Natural killer cell (primary cell): ENCODE measurements at regions not wholly inside any gene's neighbourhood (a gene's known extent, or its start where the extent isn't known, plus 50 kb on each side); places are given as distances from the start of the nearest gene placed in this dataset.

ENCODE experiments used
- ATAC-seq, 3 donors: fragments of 150-1000 bp in 2 of 3; fragments of 200-7000 bp in 1 of 3; cut with Tn5 transposase; 1 replicate in 1 of 3; 2 replicates in 2 of 3; pipeline ENCODE4 v1.10.0; 2021; ENCODE audit warnings: mild to moderate bottlenecking in 2 of 3, moderate library complexity in 2 of 3
- DNase-seq, 2 donors: peaks; one replicate each; pipeline versions ENCODE4 v3.0.0 to v3.0.0-alpha.2; 2013 to 2021; ENCODE audit warnings: mixed read lengths in 1 of 2
- H3K27ac ChIP-seq: one replicate; pipeline ENCODE4 v1.5.1; 2013; ENCODE audit warnings: mild to moderate bottlenecking, low read length
- H3K27me3 ChIP-seq: one replicate; pipeline ENCODE4 v1.6.1; 2013; ENCODE audit warnings: low read length; ENCODE audit not compliant: control insufficient read depth, insufficient read depth
- H3K36me3 ChIP-seq: one replicate; pipeline ENCODE4 v1.6.1; 2013; ENCODE audit warnings: low read length; ENCODE audit not compliant: control insufficient read depth, insufficient read depth
- H3K4me1 ChIP-seq: one replicate; pipeline ENCODE4 v1.6.1; 2013; ENCODE audit warnings: low read length; ENCODE audit not compliant: control insufficient read depth, insufficient read depth
- H3K4me3 ChIP-seq: one replicate; pipeline ENCODE4 v1.5.1; 2013; ENCODE audit warnings: low read length
- H3K9me3 ChIP-seq: one replicate; pipeline ENCODE4 v1.6.1; 2013; ENCODE audit warnings: low read length; ENCODE audit not compliant: control insufficient read depth, insufficient read depth
- H3K27ac Mint-ChIP-seq, 2 donors: one replicate each; pipeline ENCODE4 v1.8.0; 2022; ENCODE audit warnings: mild to moderate bottlenecking in 2 of 2, mixed read lengths in 2 of 2, moderate library complexity in 1 of 2
- H3K27me3 Mint-ChIP-seq, 2 donors: one replicate each; pipeline ENCODE4 v1.8.0; 2022; ENCODE audit warnings: low read depth in 2 of 2, mixed read lengths in 2 of 2
- H3K36me3 Mint-ChIP-seq: one replicate; pipeline ENCODE4 v1.8.0; 2022; ENCODE audit warnings: mixed read lengths
- H3K4me1 Mint-ChIP-seq, 2 donors: one replicate each; pipeline ENCODE4 v1.8.0; 2022; ENCODE audit warnings: mixed read lengths in 2 of 2
- H3K4me3 Mint-ChIP-seq: one replicate; pipeline ENCODE4 v1.8.0; 2022; ENCODE audit warnings: mild to moderate bottlenecking, moderate library complexity, mixed read lengths
- H3K9me3 Mint-ChIP-seq, 2 donors: one replicate each; pipeline ENCODE4 v1.8.0; 2022; ENCODE audit warnings: mixed read lengths in 2 of 2
- WGBS: methylation state at CpG from one replicate; pipeline ENCODE4 v1.1.7; 2013; ENCODE audit warnings: missing lambda C conversion rate; ENCODE audit not compliant: insufficient coverage; 5-methylcytosine and 5-hydroxymethylcytosine counted together
- intact Hi-C: fragments of 100-400 bp; cut with micrococcal nuclease; formaldehyde crosslinking; loops from one replicate; pipeline ENCODE4 v1.14.2; 2022
- TF ChIP-seq, protein P1 (sequence below): fragments of 200-600 bp; IDR thresholded peaks from one replicate; pipeline ENCODE4 v1.8.0; 2022; ENCODE audit warnings: antibody characterized with exemption

DNA sequence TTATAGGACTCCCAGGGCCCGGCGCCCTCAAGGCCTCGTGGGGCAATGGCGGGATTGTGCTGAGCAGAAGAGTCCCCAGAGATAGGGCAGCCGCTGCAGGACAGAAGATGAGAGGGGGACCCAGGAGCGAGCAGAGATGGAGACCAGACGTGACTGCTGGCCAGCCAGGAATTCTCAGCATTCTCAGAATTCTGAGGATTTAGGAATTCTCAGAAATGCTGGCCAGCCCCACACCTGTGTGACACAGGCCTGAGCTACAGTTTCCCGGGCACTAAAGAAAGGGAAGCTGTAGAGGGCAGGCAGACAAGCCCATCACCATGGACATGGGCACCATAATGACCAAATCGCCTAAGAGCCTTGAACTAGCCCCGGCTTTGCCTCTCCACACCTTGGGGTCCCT is 186.2 kb upstream of the CDH4 start:
- H3K27me3 Mint-ChIP-seq: no peaks in the 10 kb centered on the region
- H3K27me3 ChIP-seq: no peaks in the 10 kb centered on the region
- DNase-seq (no peak), ATAC-seq (no peak)
- intact Hi-C loops: no loop called here
- H3K9me3 Mint-ChIP-seq: no peaks in the 10 kb centered on the region
- H3K4me3 ChIP-seq: no peak overlapping the region
- TF ChIP-seq, protein P1, sequence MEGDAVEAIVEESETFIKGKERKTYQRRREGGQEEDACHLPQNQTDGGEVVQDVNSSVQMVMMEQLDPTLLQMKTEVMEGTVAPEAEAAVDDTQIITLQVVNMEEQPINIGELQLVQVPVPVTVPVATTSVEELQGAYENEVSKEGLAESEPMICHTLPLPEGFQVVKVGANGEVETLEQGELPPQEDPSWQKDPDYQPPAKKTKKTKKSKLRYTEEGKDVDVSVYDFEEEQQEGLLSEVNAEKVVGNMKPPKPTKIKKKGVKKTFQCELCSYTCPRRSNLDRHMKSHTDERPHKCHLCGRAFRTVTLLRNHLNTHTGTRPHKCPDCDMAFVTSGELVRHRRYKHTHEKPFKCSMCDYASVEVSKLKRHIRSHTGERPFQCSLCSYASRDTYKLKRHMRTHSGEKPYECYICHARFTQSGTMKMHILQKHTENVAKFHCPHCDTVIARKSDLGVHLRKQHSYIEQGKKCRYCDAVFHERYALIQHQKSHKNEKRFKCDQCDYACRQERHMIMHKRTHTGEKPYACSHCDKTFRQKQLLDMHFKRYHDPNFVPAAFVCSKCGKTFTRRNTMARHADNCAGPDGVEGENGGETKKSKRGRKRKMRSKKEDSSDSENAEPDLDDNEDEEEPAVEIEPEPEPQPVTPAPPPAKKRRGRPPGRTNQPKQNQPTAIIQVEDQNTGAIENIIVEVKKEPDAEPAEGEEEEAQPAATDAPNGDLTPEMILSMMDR: no peak
- no peaks in the 10 kb centered on the region for H3K36me3 Mint-ChIP-seq
- H3K27ac Mint-ChIP-seq: no peak overlapping the region
- WGBS: 81% methylated on average over 10 of the region's 10 CpGs
- H3K4me3 Mint-ChIP-seq: no peak overlapping the region
- H3K4me1 ChIP-seq: no peaks in the 10 kb centered on the region
- no peaks in the 10 kb centered on the region for H3K4me1 Mint-ChIP-seq
- H3K9me3 ChIP-seq: no peaks in the 10 kb centered on the region
- H3K27ac ChIP-seq: no peak overlapping the region
- H3K36me3 ChIP-seq: no peaks in the 10 kb centered on the region

DNA sequence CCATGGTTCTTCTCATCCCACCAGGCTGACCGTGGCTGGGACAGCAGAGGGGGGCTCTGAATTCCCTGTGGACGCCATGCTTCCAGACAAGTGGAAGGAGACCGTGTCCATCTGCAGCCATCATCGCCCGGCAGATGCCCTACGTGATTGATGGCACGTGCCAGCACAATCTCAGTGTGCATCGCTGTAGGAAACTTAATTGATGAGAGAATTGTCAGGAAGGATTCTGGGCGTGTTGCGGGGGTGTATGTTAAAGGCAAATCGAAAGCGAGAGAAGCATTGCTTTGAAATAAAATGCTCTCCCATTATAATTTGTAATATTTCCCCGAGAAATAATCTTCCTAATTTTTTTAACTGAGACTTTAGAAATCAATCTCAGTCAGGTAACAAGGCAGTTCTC is 185.5 kb upstream of the CDH4 start:
- TF ChIP-seq, protein P1: no peak
- no peak for ATAC-seq
- H3K36me3 ChIP-seq: no peaks in the 10 kb centered on the region
- H3K4me3 ChIP-seq: no peak overlapping the region
- Mint-ChIP-seq H3K27me3 (no peaks in the 10 kb centered on the region), H3K36me3 (no peaks in the 10 kb centered on the region), H3K9me3 (no peaks in the 10 kb centered on the region), H3K4me3 (no peak overlapping the region), H3K4me1 (no peaks in the 10 kb centered on the region), H3K27ac (no peak overlapping the region)
- intact Hi-C loops: no loop called here
- no peaks in the 10 kb centered on the region for H3K4me1 ChIP-seq
- DNase-seq: no peak
- H3K27ac ChIP-seq: no peak overlapping the region
- no peaks in the 10 kb centered on the region for H3K27me3 ChIP-seq
- no peaks in the 10 kb centered on the region for H3K9me3 ChIP-seq
- 91% methylated on average over 12 of the region's 13 CpGs for WGBS

DNA sequence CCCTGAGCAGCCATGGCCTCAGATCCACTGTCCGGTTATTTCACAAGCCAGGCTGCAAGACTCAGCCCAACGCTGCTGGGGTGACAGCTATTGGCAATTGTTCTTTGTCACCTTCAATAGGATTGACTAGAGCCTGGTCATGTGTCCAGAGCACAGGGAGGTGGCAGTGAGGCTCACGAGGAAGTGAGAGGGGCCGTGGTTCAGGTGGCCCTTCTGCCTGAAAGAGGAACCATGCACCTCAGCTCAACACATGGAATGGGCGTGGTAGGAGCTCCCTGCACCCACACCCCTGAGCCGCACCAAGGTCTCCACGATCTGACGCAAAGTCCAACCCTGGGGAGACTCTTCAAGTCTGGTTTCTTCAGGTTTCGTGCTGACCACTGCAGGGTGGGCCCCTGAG is 184.8 kb upstream of the CDH4 start:
- H3K4me3 Mint-ChIP-seq: no peak overlapping the region
- WGBS: 76% methylated on average over 9 of the region's 9 CpGs

DNA sequence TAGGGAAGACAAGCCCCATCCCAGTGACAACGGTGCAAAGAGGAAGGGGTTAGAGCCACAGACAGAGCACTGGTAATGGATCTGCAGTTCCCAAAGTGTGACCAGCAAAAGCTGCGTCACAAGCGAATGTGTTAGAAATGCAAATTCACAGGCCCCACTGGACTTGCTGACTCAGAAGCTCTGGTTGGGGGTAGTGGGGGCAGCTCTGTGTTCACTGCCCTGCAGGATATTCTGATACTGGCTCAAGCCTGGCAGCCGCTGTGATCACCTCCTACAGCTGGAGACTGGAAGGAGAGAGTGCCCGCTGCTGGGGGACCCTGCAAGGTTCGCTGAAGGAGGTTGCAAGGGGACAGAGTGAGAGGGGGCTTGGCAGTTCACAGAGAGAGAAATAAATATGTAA is 179.7 kb upstream of the CDH4 start:
- no peaks in the 10 kb centered on the region for H3K27me3 ChIP-seq
- Mint-ChIP-seq H3K27me3 (peaks cover 0 to 5% of the 10 kb centered on the region in 2 donors), H3K36me3 (no peaks in the 10 kb centered on the region), H3K4me1 (no peaks in the 10 kb centered on the region), H3K27ac (no peak overlapping the region), H3K4me3 (no peak overlapping the region), H3K9me3 (no peaks in the 10 kb centered on the region)
- TF ChIP-seq, protein P1: no peak
- H3K4me1 ChIP-seq: no peaks in the 10 kb centered on the region
- H3K4me3 ChIP-seq: no peak overlapping the region
- DNase-seq (no peak), ATAC-seq (no peak)
- H3K9me3 ChIP-seq: no peaks in the 10 kb centered on the region
- H3K27ac ChIP-seq: no peak overlapping the region
- no peaks in the 10 kb centered on the region for H3K36me3 ChIP-seq
- WGBS: 67% methylated on average over 6 of the region's 6 CpGs
- intact Hi-C loops: no loop called here

More for the DNA sequence above, 184.8 kb upstream of the CDH4 start:
- Histone ChIP-seq H3K4me1 (no peaks in the 10 kb centered on the region), H3K27ac (no peak overlapping the region), H3K36me3 (no peaks in the 10 kb centered on the region), H3K4me3 (no peak overlapping the region), H3K27me3 (no peaks in the 10 kb centered on the region), H3K9me3 (no peaks in the 10 kb centered on the region)
- DNase-seq (no peak), ATAC-seq (no peak)
- Mint-ChIP-seq H3K27me3 (peaks cover 0 to 2% of the 10 kb centered on the region in 2 donors), H3K36me3 (no peaks in the 10 kb centered on the region), H3K4me1 (no peaks in the 10 kb centered on the region), H3K9me3 (no peaks in the 10 kb centered on the region), H3K27ac (no peak overlapping the region)
- TF ChIP-seq, protein P1: no peak
- intact Hi-C loops: no loop called here
